Stomach smooth muscle (tissue), 2 donors: ENCODE measurements at regions not wholly inside any gene's neighbourhood (a gene's known extent, or its start where the extent isn't known, plus 50 kb on each side); places are given as distances from the start of the nearest gene placed in this dataset.

ENCODE experiments used
- H3K27ac ChIP-seq: one replicate; pipeline ENCODE4 v1.7.0; 2013; ENCODE audit warnings: mild to moderate bottlenecking, low read length, inconsistent platforms
- H3K27me3 ChIP-seq, 2 donors: one replicate each; pipeline ENCODE4 v1.7.0; 2013; ENCODE audit warnings: low read length in 2 of 2; ENCODE audit not compliant: insufficient read depth in 2 of 2, control insufficient read depth in 1 of 2
- H3K36me3 ChIP-seq, 2 donors: one replicate each; pipeline ENCODE4 v1.7.0; 2013; ENCODE audit warnings: low read length in 2 of 2; ENCODE audit not compliant: control insufficient read depth in 2 of 2, insufficient read depth in 2 of 2
- H3K4me1 ChIP-seq: one replicate; pipeline ENCODE4 v1.7.0; 2013; ENCODE audit warnings: low read length; ENCODE audit not compliant: control insufficient read depth, insufficient read depth
- H3K4me3 ChIP-seq, 2 donors: one replicate each; pipeline ENCODE4 v1.7.0; 2013; ENCODE audit warnings: low read length in 2 of 2
- H3K9ac ChIP-seq, 2 donors: one replicate each; pipeline ENCODE4 v1.7.0; 2013; ENCODE audit warnings: low read length in 2 of 2, mild to moderate bottlenecking in 1 of 2
- H3K9me3 ChIP-seq, 2 donors: one replicate each; pipeline ENCODE4 v1.7.0; 2013; ENCODE audit warnings: low read length in 2 of 2; ENCODE audit not compliant: control insufficient read depth in 2 of 2
- donor health status: healthy.
- donor health status: Pancreatic carcinoma.

DNA sequence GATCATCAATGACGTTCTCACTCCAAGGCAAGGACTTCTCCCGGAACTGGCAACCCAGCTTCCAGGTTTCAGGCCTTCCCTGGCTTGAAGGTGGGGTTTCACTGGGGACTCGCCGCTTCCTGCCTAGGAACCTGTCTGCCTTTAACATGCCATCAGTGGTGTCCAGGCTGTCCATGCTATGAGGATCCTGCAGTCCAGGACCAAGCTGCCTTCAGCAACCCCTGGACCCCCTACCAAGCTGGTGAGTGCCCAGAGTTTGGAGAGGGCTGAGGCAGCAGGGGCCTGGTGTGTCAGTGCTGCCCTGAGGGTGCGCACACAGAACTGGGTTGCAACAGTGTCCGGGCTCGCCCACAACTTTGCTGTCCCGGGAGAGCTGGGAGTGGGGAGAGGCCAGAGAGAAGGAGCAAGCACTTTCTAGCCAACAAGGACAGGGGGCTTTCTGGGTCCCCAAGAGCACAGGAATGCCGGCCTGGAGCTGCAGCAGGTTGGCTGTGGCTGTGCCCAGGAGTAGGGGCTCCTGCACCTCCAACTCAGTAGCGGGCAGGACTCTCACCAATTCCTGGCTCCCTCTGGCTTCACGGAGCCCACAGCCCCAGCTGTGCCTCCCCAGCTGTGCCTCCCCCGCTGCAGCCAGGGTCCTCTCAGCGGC lies 1563.2 kb upstream of the MIR17HG start:
- Histone ChIP-seq H3K27ac (no peak overlapping the region), H3K4me1 (no peaks in the 10 kb centered on the region), H3K9me3 (no peaks in the 10 kb centered on the region), H3K4me3 (no peak overlapping the region), H3K27me3 (no peaks in the 10 kb centered on the region), H3K36me3 (no peaks in the 10 kb centered on the region), H3K9ac (no peak overlapping the region)

GRCh38 chr13:89786531-89786930 lies 1561.0 kb upstream of the MIR17HG start:
- H3K4me1 ChIP-seq: no peaks in the 10 kb centered on the region
- no peak overlapping the region for H3K9ac ChIP-seq
- H3K4me3 ChIP-seq: no peak overlapping the region
- no peak overlapping the region for H3K27ac ChIP-seq
- H3K36me3 ChIP-seq: no peaks in the 10 kb centered on the region
- H3K27me3 ChIP-seq: no peaks in the 10 kb centered on the region
- H3K9me3 ChIP-seq: no peaks in the 10 kb centered on the region

GRCh38 chr13:89790696-89791095 lies 1556.8 kb upstream of the MIR17HG start:
- no peak overlapping the region for H3K9ac ChIP-seq
- no peak overlapping the region for H3K4me3 ChIP-seq
- no peaks in the 10 kb centered on the region for H3K36me3 ChIP-seq
- H3K27ac ChIP-seq: no peak overlapping the region
- H3K9me3 ChIP-seq: no peaks in the 10 kb centered on the region
- no peaks in the 10 kb centered on the region for H3K4me1 ChIP-seq
- no peaks in the 10 kb centered on the region for H3K27me3 ChIP-seq

DNA sequence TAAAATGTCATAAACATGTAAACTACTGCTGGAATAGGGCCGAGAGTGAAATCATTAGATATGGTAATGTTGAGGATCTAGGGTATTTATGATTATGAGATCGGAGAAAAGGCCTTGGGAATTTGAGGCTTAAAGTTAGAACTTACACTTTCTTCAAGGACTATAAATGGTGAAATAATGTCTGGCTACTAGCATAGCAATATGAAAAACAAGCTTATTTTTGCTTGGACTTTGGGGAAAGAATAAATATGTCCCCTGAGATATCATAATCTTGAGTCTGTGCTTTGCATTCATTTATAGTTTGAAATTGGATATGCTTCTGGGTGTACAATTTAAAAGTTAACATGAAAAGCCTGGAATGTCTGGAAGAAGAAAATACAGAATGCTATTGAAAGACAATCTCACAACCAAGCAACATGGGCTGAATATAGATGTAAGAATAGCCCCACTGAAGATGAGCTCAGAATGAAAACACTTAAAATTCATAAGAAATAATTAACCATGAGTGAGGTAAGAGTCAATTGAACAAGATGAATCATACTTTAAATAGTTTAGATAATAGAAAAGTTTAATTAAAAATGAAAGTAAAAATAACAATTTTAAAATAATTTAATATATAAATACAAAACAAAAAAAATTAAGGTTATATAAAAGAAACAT lies 1555.4 kb upstream of the MIR17HG start:
- no peaks in the 10 kb centered on the region for H3K36me3 ChIP-seq
- no peaks in the 10 kb centered on the region for H3K27me3 ChIP-seq
- no peaks in the 10 kb centered on the region for H3K4me1 ChIP-seq
- no peak overlapping the region for H3K27ac ChIP-seq
- H3K9ac ChIP-seq: no peak overlapping the region
- no peak overlapping the region for H3K4me3 ChIP-seq
- H3K9me3 ChIP-seq: no peaks in the 10 kb centered on the region

DNA sequence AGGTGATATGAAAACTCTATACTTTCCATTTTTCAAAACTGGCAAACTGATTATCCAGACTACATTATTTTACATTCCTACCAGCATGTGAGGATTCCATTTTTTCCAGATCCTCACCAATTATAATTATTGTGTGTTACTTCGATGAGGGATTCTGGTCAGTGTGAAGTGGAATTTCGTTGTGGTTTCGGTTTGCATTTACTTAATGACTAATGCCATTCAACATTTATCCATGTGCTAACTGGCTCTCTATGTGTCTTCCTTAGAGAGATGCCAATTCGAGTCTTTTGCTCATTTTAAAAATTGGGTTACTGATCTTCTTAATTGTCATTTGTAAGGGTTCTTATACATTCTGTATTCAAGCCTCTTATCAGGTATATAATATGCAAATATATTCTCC lies 1551.3 kb upstream of the MIR17HG start:
- Histone ChIP-seq H3K9ac (no peak overlapping the region), H3K4me1 (no peaks in the 10 kb centered on the region), H3K27ac (no peak overlapping the region), H3K27me3 (no peaks in the 10 kb centered on the region), H3K36me3 (no peaks in the 10 kb centered on the region), H3K9me3 (no peaks in the 10 kb centered on the region), H3K4me3 (no peak overlapping the region)

GRCh38 chr13:89803839-89804238 lies 1543.6 kb upstream of the MIR17HG start:
- Histone ChIP-seq H3K9me3 (no peaks in the 10 kb centered on the region), H3K4me1 (no peaks in the 10 kb centered on the region), H3K27me3 (no peaks in the 10 kb centered on the region), H3K9ac (no peak overlapping the region), H3K4me3 (no peak overlapping the region), H3K27ac (no peak overlapping the region), H3K36me3 (no peaks in the 10 kb centered on the region)

DNA sequence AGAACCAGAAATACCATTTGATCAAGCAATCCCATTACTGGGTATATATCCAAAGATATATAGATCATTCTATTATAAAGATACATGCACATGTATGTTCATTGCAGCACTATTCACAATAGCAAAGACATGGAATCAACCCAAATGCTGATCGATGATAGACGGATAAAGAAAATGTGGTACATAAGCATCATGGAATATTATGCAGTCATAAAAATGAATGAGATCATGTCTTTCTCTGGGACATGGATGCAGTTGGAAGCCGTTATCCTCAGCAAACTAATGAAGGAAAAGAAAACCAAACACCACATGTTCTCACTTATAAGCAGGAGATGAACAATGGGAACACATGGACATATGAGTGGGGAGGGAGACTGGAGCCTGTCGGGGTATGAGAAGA lies 1540.9 kb upstream of the MIR17HG start:
- H3K4me3 ChIP-seq: no peak overlapping the region
- no peaks in the 10 kb centered on the region for H3K4me1 ChIP-seq
- H3K27me3 ChIP-seq: no peaks in the 10 kb centered on the region
- H3K36me3 ChIP-seq: no peaks in the 10 kb centered on the region
- no peak overlapping the region for H3K27ac ChIP-seq
- no peaks in the 10 kb centered on the region for H3K9me3 ChIP-seq
- no peak overlapping the region for H3K9ac ChIP-seq

DNA sequence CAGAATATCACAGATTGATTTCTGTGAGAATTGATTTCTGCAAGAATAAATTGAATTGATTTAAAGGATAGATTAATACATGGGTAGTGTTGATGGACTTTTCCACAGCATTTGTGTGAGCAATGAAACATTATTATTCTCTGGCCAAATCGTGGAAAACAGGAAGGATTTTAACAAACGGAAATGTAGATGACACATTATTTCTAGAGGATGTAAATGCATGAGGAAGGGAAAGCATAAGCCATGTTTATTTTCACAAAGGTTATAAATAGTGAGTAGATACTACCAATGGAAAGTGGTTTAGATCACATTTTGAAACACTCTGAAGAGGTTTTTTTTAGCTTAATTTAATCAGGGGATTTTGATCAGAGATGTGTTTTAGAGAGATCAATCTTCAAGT lies 1534.6 kb upstream of the MIR17HG start:
- no peaks in the 10 kb centered on the region for H3K36me3 ChIP-seq
- H3K4me1 ChIP-seq: no peaks in the 10 kb centered on the region
- no peak overlapping the region for H3K27ac ChIP-seq
- no peaks in the 10 kb centered on the region for H3K9me3 ChIP-seq
- H3K27me3 ChIP-seq: no peaks in the 10 kb centered on the region
- no peak overlapping the region for H3K9ac ChIP-seq
- no peak overlapping the region for H3K4me3 ChIP-seq

GRCh38 chr13:89816404-89816803 lies 1531.1 kb upstream of the MIR17HG start:
- Histone ChIP-seq H3K27ac (no peak overlapping the region), H3K36me3 (no peaks in the 10 kb centered on the region), H3K4me3 (no peak overlapping the region), H3K4me1 (no peaks in the 10 kb centered on the region), H3K9me3 (no peaks in the 10 kb centered on the region), H3K9ac (no peak overlapping the region), H3K27me3 (no peaks in the 10 kb centered on the region)

DNA sequence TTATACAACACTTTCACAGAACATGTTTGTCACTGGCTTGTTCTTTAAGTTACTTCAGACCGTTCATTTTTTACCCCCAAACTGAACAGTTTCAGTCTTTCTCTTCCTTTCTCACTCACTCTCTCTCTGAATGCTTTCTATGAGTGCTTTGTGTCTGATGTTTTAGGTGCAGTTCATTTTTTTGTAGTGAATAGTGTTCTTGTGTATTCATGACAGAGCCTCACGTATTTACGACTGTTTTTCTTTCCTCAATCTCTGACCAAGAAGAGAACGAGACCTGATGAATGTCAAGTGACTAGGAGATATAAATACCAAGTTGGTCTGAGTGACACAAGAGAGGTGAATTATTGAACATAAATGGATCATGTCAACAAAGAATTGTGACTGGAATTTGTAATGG lies 1525.0 kb upstream of the MIR17HG start:
- H3K9me3 ChIP-seq: no peaks in the 10 kb centered on the region
- no peaks in the 10 kb centered on the region for H3K27me3 ChIP-seq
- H3K27ac ChIP-seq: no peak overlapping the region

DNA sequence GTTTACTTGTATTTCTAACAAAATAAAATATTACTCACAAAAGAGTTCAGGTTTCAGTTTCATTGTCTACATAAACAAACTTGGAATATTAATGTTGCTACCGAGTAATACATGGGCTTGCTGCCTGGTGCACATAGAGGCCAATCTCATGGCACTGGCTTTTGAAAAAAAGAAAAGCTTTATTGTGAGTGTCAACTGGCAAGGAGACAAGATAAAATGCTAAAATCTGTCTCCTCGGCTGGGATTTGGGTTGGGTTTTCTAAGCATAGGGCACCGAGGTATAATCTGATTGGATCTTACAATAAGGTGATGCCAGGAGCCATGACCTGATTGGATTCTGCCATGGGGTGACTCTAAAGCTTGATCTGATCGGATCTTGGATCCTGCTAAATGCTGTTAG lies 1519.9 kb upstream of the MIR17HG start:
- Histone ChIP-seq H3K9ac (no peak overlapping the region), H3K27me3 (no peaks in the 10 kb centered on the region), H3K4me1 (no peaks in the 10 kb centered on the region), H3K4me3 (no peak overlapping the region), H3K27ac (no peak overlapping the region), H3K36me3 (no peaks in the 10 kb centered on the region), H3K9me3 (no peaks in the 10 kb centered on the region)

More for the DNA sequence above, 1525.0 kb upstream of the MIR17HG start:
- H3K4me1 ChIP-seq: no peaks in the 10 kb centered on the region
- H3K4me3 ChIP-seq: no peak overlapping the region
- no peak overlapping the region for H3K9ac ChIP-seq
- no peaks in the 10 kb centered on the region for H3K36me3 ChIP-seq
